GM21717 (cell line): ENCODE measurements at regions not wholly inside any gene's neighbourhood (a gene's known extent, or its start where the extent isn't known, plus 50 kb on each side); places are given as distances from the start of the nearest gene placed in this dataset.
"Not testable (repeated sequence)": the region's sequence is repeated elsewhere in the genome, so short reads cannot be mapped to it uniquely, and the experiment has no call there.

Experiments used
- ATAC-seq: cut with Tn5 transposase; IDR thresholded peaks from one replicate; pipeline ENCODE4 v1.9.1; 2021; ENCODE audit warnings: mild to moderate bottlenecking, moderate library complexity; ENCODE audit not compliant: unreplicated experiment

- ATAC-seq = no peak
These were observed 174.3 kb downstream of the UTP18 start for GRCh38 chr17:51434434-51435170.

GRCh38 chr17:51435171-51435552 is 174.8 kb downstream of the UTP18 start:
- ATAC-seq = no peak

GRCh38 chr17:51435641-51436091 is 175.3 kb downstream of the UTP18 start:
- no peak for ATAC-seq

- no peak for ATAC-seq
These were observed 179.3 kb downstream of the UTP18 start for GRCh38 chr17:51439395-51440229.

- no peak for ATAC-seq
These were observed 181.1 kb downstream of the UTP18 start for GRCh38 chr17:51441431-51441830.

- no peak for ATAC-seq
These were observed 181.9 kb downstream of the UTP18 start for GRCh38 chr17:51442088-51442865.

GRCh38 chr17:51443646-51444045 is 183.3 kb downstream of the UTP18 start:
- ATAC-seq = no peak

GRCh38 chr17:51445946-51446345 is 185.6 kb downstream of the UTP18 start:
- ATAC-seq = no peak

GRCh38 chr17:51454456-51454978 is 194.2 kb downstream of the UTP18 start:
- ATAC-seq = no peak

GRCh38 chr17:51455211-51455610 is 194.9 kb downstream of the UTP18 start:
- no peak for ATAC-seq

- ATAC-seq = no peak
These were observed 195.6 kb downstream of the UTP18 start for GRCh38 chr17:51455931-51456330.

GRCh38 chr17:51456942-51457341 is 196.6 kb downstream of the UTP18 start:
- no peak for ATAC-seq

GRCh38 chr17:51461578-51462004 is 201.2 kb downstream of the UTP18 start:
- ATAC-seq = peak; percentile 67

GRCh38 chr17:51463353-51463752 is 203.0 kb downstream of the UTP18 start:
- no peak for ATAC-seq

- ATAC-seq = no peak
These were observed 207.0 kb downstream of the UTP18 start for GRCh38 chr17:51467336-51467735.

GRCh38 chr17:51472670-51473205 is 212.4 kb downstream of the UTP18 start:
- no peak for ATAC-seq

- no peak for ATAC-seq
These were observed 214.4 kb downstream of the UTP18 start for GRCh38 chr17:51474764-51475163.

- ATAC-seq = no peak
These were observed 215.4 kb downstream of the UTP18 start for GRCh38 chr17:51475730-51476129.

- ATAC-seq = no peak
These were observed 219.0 kb downstream of the UTP18 start for GRCh38 chr17:51479303-51479702.

GRCh38 chr17:51481370-51481769 is 221.0 kb downstream of the UTP18 start:
- no peak for ATAC-seq

- not testable (repeated sequence) for ATAC-seq
These were observed 221.9 kb downstream of the UTP18 start for GRCh38 chr17:51482248-51482647.
